ENCODE measurements at regions not wholly inside any gene's neighbourhood (a gene's known extent, or its start where the extent isn't known, plus 50 kb on each side); places are given as distances from the start of the nearest gene placed in this dataset.

- Histone ChIP-seq H3K27me3 (ENCODE audit: control insufficient read depth, insufficient read depth, low read length) (no peaks in the 10 kb centered on the region), H3K4me3 (ENCODE audit: low read length) (no peak overlapping the region), H3K36me3 (ENCODE audit: control insufficient read depth, low read depth, low read length) (no peaks in the 10 kb centered on the region), H3K9me3 (ENCODE audit: control insufficient read depth, low read depth, low read length) (no peaks in the 10 kb centered on the region), H3K27ac (ENCODE audit: low read length) (no peak overlapping the region), H3K9ac (ENCODE audit: low read length) (no peak overlapping the region), H3K4me1 (ENCODE audit: control insufficient read depth, low read depth, low read length) (no peaks in the 10 kb centered on the region)
These were observed 114.5 kb upstream of the PLPPR5 start for GRCh38 chr1:99119188-99119587.

GRCh38 chr1:99122039-99122438 lies 117.4 kb upstream of the PLPPR5 start:
- Histone ChIP-seq H3K9ac (ENCODE audit: low read length) (no peak overlapping the region), H3K27me3 (ENCODE audit: control insufficient read depth, insufficient read depth, low read length) (no peaks in the 10 kb centered on the region), H3K36me3 (ENCODE audit: control insufficient read depth, low read depth, low read length) (no peaks in the 10 kb centered on the region), H3K4me1 (ENCODE audit: control insufficient read depth, low read depth, low read length) (no peaks in the 10 kb centered on the region), H3K4me3 (ENCODE audit: low read length) (no peak overlapping the region), H3K27ac (ENCODE audit: low read length) (no peak overlapping the region), H3K9me3 (ENCODE audit: control insufficient read depth, low read depth, low read length) (no peaks in the 10 kb centered on the region)

GRCh38 chr1:99123936-99124335 lies 119.3 kb upstream of the PLPPR5 start:
- Histone ChIP-seq H3K36me3 (ENCODE audit: control insufficient read depth, low read depth, low read length) (no peaks in the 10 kb centered on the region), H3K27ac (ENCODE audit: low read length) (no peak overlapping the region), H3K4me1 (ENCODE audit: control insufficient read depth, low read depth, low read length) (no peaks in the 10 kb centered on the region), H3K9me3 (ENCODE audit: control insufficient read depth, low read depth, low read length) (no peaks in the 10 kb centered on the region), H3K27me3 (ENCODE audit: control insufficient read depth, insufficient read depth, low read length) (no peaks in the 10 kb centered on the region), H3K4me3 (ENCODE audit: low read length) (no peak overlapping the region), H3K9ac (ENCODE audit: low read length) (no peak overlapping the region)

GRCh38 chr1:99131546-99131945 lies 126.9 kb upstream of the PLPPR5 start:
- no peak overlapping the region for H3K4me3 ChIP-seq (ENCODE audit: low read length)
- peaks cover 23% of the 10 kb centered on the region for H3K4me1 ChIP-seq (ENCODE audit: control insufficient read depth, low read depth, low read length)
- no peaks in the 10 kb centered on the region for H3K27me3 ChIP-seq (ENCODE audit: control insufficient read depth, insufficient read depth, low read length)
- H3K9me3 ChIP-seq (ENCODE audit: control insufficient read depth, low read depth, low read length), result peaks cover 1% of the 10 kb centered on the region
- no peak overlapping the region for H3K9ac ChIP-seq (ENCODE audit: low read length)
- H3K36me3 ChIP-seq (ENCODE audit: control insufficient read depth, low read depth, low read length), result no peaks in the 10 kb centered on the region
- no peak overlapping the region for H3K27ac ChIP-seq (ENCODE audit: low read length)

- Histone ChIP-seq H3K27me3 (ENCODE audit: control insufficient read depth, insufficient read depth, low read length) (no peaks in the 10 kb centered on the region), H3K36me3 (ENCODE audit: control insufficient read depth, low read depth, low read length) (no peaks in the 10 kb centered on the region), H3K9me3 (ENCODE audit: control insufficient read depth, low read depth, low read length) (peaks cover 6% of the 10 kb centered on the region), H3K9ac (ENCODE audit: low read length) (no peak overlapping the region), H3K27ac (ENCODE audit: low read length) (no peak overlapping the region), H3K4me1 (ENCODE audit: control insufficient read depth, low read depth, low read length) (peaks cover 23% of the 10 kb centered on the region), H3K4me3 (ENCODE audit: low read length) (no peak overlapping the region)
These were observed 129.3 kb upstream of the PLPPR5 start for GRCh38 chr1:99133756-99134500.

- no peaks in the 10 kb centered on the region for H3K27me3 ChIP-seq (ENCODE audit: control insufficient read depth, insufficient read depth, low read length)
- no peaks in the 10 kb centered on the region for H3K36me3 ChIP-seq (ENCODE audit: control insufficient read depth, low read depth, low read length)
- H3K9ac ChIP-seq (ENCODE audit: low read length), result no peak overlapping the region
- peaks cover 10% of the 10 kb centered on the region for H3K4me1 ChIP-seq (ENCODE audit: control insufficient read depth, low read depth, low read length)
- H3K4me3 ChIP-seq (ENCODE audit: low read length), result no peak overlapping the region
- H3K9me3 ChIP-seq (ENCODE audit: control insufficient read depth, low read depth, low read length), result peaks cover 6% of the 10 kb centered on the region
- H3K27ac ChIP-seq (ENCODE audit: low read length), result no peak overlapping the region
These were observed 126.6 kb upstream of the PLPPR4 start for GRCh38 chr1:99137554-99138206.

GRCh38 chr1:99139876-99140275 lies 124.4 kb upstream of the PLPPR4 start:
- no peak overlapping the region for H3K9ac ChIP-seq (ENCODE audit: low read length)
- H3K36me3 ChIP-seq (ENCODE audit: control insufficient read depth, low read depth, low read length), result no peaks in the 10 kb centered on the region
- H3K4me1 ChIP-seq (ENCODE audit: control insufficient read depth, low read depth, low read length), result no peaks in the 10 kb centered on the region
- peaks cover 6% of the 10 kb centered on the region for H3K9me3 ChIP-seq (ENCODE audit: control insufficient read depth, low read depth, low read length)
- H3K27ac ChIP-seq (ENCODE audit: low read length), result no peak overlapping the region
- no peaks in the 10 kb centered on the region for H3K27me3 ChIP-seq (ENCODE audit: control insufficient read depth, insufficient read depth, low read length)
- no peak overlapping the region for H3K4me3 ChIP-seq (ENCODE audit: low read length)

- no peak overlapping the region for H3K9ac ChIP-seq (ENCODE audit: low read length)
- H3K27me3 ChIP-seq (ENCODE audit: control insufficient read depth, insufficient read depth, low read length), result no peaks in the 10 kb centered on the region
- no peak overlapping the region for H3K4me3 ChIP-seq (ENCODE audit: low read length)
- H3K4me1 ChIP-seq (ENCODE audit: control insufficient read depth, low read depth, low read length), result no peaks in the 10 kb centered on the region
- no peaks in the 10 kb centered on the region for H3K9me3 ChIP-seq (ENCODE audit: control insufficient read depth, low read depth, low read length)
- H3K27ac ChIP-seq (ENCODE audit: low read length), result no peak overlapping the region
- H3K36me3 ChIP-seq (ENCODE audit: control insufficient read depth, low read depth, low read length), result no peaks in the 10 kb centered on the region
These were observed 118.0 kb upstream of the PLPPR4 start for GRCh38 chr1:99146129-99146848.

- H3K27me3 ChIP-seq (ENCODE audit: control insufficient read depth, insufficient read depth, low read length), result no peaks in the 10 kb centered on the region
- H3K27ac ChIP-seq (ENCODE audit: low read length), result no peak overlapping the region
- no peak overlapping the region for H3K4me3 ChIP-seq (ENCODE audit: low read length)
- H3K36me3 ChIP-seq (ENCODE audit: control insufficient read depth, low read depth, low read length), result no peaks in the 10 kb centered on the region
- no peaks in the 10 kb centered on the region for H3K9me3 ChIP-seq (ENCODE audit: control insufficient read depth, low read depth, low read length)
- H3K9ac ChIP-seq (ENCODE audit: low read length), result no peak overlapping the region
- no peaks in the 10 kb centered on the region for H3K4me1 ChIP-seq (ENCODE audit: control insufficient read depth, low read depth, low read length)
These were observed 114.3 kb upstream of the PLPPR4 start for GRCh38 chr1:99149952-99150351.

GRCh38 chr1:99152132-99152531 lies 112.2 kb upstream of the PLPPR4 start:
- Histone ChIP-seq H3K9me3 (ENCODE audit: control insufficient read depth, low read depth, low read length) (no peaks in the 10 kb centered on the region), H3K4me3 (ENCODE audit: low read length) (no peak overlapping the region), H3K4me1 (ENCODE audit: control insufficient read depth, low read depth, low read length) (no peaks in the 10 kb centered on the region), H3K27ac (ENCODE audit: low read length) (no peak overlapping the region), H3K36me3 (ENCODE audit: control insufficient read depth, low read depth, low read length) (no peaks in the 10 kb centered on the region), H3K27me3 (ENCODE audit: control insufficient read depth, insufficient read depth, low read length) (no peaks in the 10 kb centered on the region), H3K9ac (ENCODE audit: low read length) (no peak overlapping the region)

- Histone ChIP-seq H3K4me1 (ENCODE audit: control insufficient read depth, low read depth, low read length) (no peaks in the 10 kb centered on the region), H3K9ac (ENCODE audit: low read length) (no peak overlapping the region), H3K4me3 (ENCODE audit: low read length) (no peak overlapping the region), H3K27me3 (ENCODE audit: control insufficient read depth, insufficient read depth, low read length) (no peaks in the 10 kb centered on the region), H3K9me3 (ENCODE audit: control insufficient read depth, low read depth, low read length) (no peaks in the 10 kb centered on the region), H3K36me3 (ENCODE audit: control insufficient read depth, low read depth, low read length) (no peaks in the 10 kb centered on the region), H3K27ac (ENCODE audit: low read length) (no peak overlapping the region)
These were observed 100.6 kb upstream of the PLPPR4 start for GRCh38 chr1:99163671-99164070.
